ENCODE measurements at regions not wholly inside any gene's neighbourhood (a gene's known extent, or its start where the extent isn't known, plus 50 kb on each side); places are given as distances from the start of the nearest gene placed in this dataset.

GRCh38 chr10:110442746-110443145 is 55.0 kb upstream of the DUSP5 start:
- no peak overlapping the region for H3K27ac ChIP-seq (ENCODE audit: low read depth, low read length)

GRCh38 chr10:110443239-110444003 is 54.3 kb upstream of the DUSP5 start:
- no peaks in the 10 kb centered on the region for H3K9me3 ChIP-seq (ENCODE audit: control insufficient read depth, insufficient read depth, low read depth, low read length)
- no peaks in the 10 kb centered on the region for H3K27me3 ChIP-seq (ENCODE audit: control insufficient read depth, insufficient read depth, low read length)
- H3K4me3 ChIP-seq (ENCODE audit: low read depth, low read length), result no peak overlapping the region
- H3K4me1 ChIP-seq (ENCODE audit: control insufficient read depth, insufficient read depth, low read length), result peaks cover 8% of the 10 kb centered on the region; the same call in 1 of the 2 replicates
- H3K9ac ChIP-seq (ENCODE audit: low read length), result no peak overlapping the region
- no peaks in the 10 kb centered on the region for H3K36me3 ChIP-seq (ENCODE audit: control insufficient read depth, insufficient read depth, low read length)
- H3K27ac ChIP-seq (ENCODE audit: low read depth, low read length), result no peak overlapping the region

More at GRCh38 chr10:110442746-110443145, 55.0 kb upstream of the DUSP5 start:
- no peaks in the 10 kb centered on the region for H3K9me3 ChIP-seq (ENCODE audit: control insufficient read depth, insufficient read depth, low read depth, low read length)
- no peaks in the 10 kb centered on the region for H3K36me3 ChIP-seq (ENCODE audit: control insufficient read depth, insufficient read depth, low read length)
- peaks cover 13% of the 10 kb centered on the region; the same call in 1 of the 2 replicates for H3K4me1 ChIP-seq (ENCODE audit: control insufficient read depth, insufficient read depth, low read length)
- no peak overlapping the region for H3K4me3 ChIP-seq (ENCODE audit: low read depth, low read length)
- H3K9ac ChIP-seq (ENCODE audit: low read length), result no peak overlapping the region
- no peaks in the 10 kb centered on the region for H3K27me3 ChIP-seq (ENCODE audit: control insufficient read depth, insufficient read depth, low read length)

- no peaks in the 10 kb centered on the region for H3K27me3 ChIP-seq (ENCODE audit: control insufficient read depth, insufficient read depth, low read length)
- no peak overlapping the region for H3K27ac ChIP-seq (ENCODE audit: low read depth, low read length)
- peaks cover 8% of the 10 kb centered on the region; the same call in 1 of the 2 replicates for H3K4me1 ChIP-seq (ENCODE audit: control insufficient read depth, insufficient read depth, low read length)
- no peak overlapping the region for H3K4me3 ChIP-seq (ENCODE audit: low read depth, low read length)
- H3K9me3 ChIP-seq (ENCODE audit: control insufficient read depth, insufficient read depth, low read depth, low read length), result no peaks in the 10 kb centered on the region
- no peak overlapping the region for H3K9ac ChIP-seq (ENCODE audit: low read length)
- H3K36me3 ChIP-seq (ENCODE audit: control insufficient read depth, insufficient read depth, low read length), result no peaks in the 10 kb centered on the region
Measured at GRCh38 chr10:110444004-110444337, 53.7 kb upstream of the DUSP5 start.

- Histone ChIP-seq H3K9me3 (ENCODE audit: control insufficient read depth, insufficient read depth, low read depth, low read length) (no peaks in the 10 kb centered on the region), H3K9ac (ENCODE audit: low read length) (no peak overlapping the region), H3K4me1 (ENCODE audit: control insufficient read depth, insufficient read depth, low read length) (peaks cover 8% of the 10 kb centered on the region; the same call in 1 of the 2 replicates), H3K4me3 (ENCODE audit: low read depth, low read length) (no peak overlapping the region), H3K27me3 (ENCODE audit: control insufficient read depth, insufficient read depth, low read length) (no peaks in the 10 kb centered on the region), H3K27ac (ENCODE audit: low read depth, low read length) (no peak overlapping the region), H3K36me3 (ENCODE audit: control insufficient read depth, insufficient read depth, low read length) (no peaks in the 10 kb centered on the region)
Measured at GRCh38 chr10:110445871-110446270, 51.8 kb upstream of the DUSP5 start.

- Histone ChIP-seq H3K4me1 (ENCODE audit: control insufficient read depth, insufficient read depth, low read length) (peaks cover 8% of the 10 kb centered on the region; the same call in 1 of the 2 replicates), H3K9me3 (ENCODE audit: control insufficient read depth, insufficient read depth, low read depth, low read length) (no peaks in the 10 kb centered on the region), H3K27me3 (ENCODE audit: control insufficient read depth, insufficient read depth, low read length) (no peaks in the 10 kb centered on the region), H3K36me3 (ENCODE audit: control insufficient read depth, insufficient read depth, low read length) (no peaks in the 10 kb centered on the region), H3K9ac (ENCODE audit: low read length) (no peak overlapping the region), H3K4me3 (ENCODE audit: low read depth, low read length) (no peak overlapping the region), H3K27ac (ENCODE audit: low read depth, low read length) (no peak overlapping the region)
Measured at GRCh38 chr10:110446277-110446676, 51.4 kb upstream of the DUSP5 start.

GRCh38 chr10:110446954-110447608 is 50.6 kb upstream of the DUSP5 start:
- no peak overlapping the region for H3K27ac ChIP-seq (ENCODE audit: low read depth, low read length)
- no peaks in the 10 kb centered on the region for H3K36me3 ChIP-seq (ENCODE audit: control insufficient read depth, insufficient read depth, low read length)
- peaks cover 3% of the 10 kb centered on the region; the same call in 1 of the 2 replicates for H3K4me1 ChIP-seq (ENCODE audit: control insufficient read depth, insufficient read depth, low read length)
- no peak overlapping the region for H3K4me3 ChIP-seq (ENCODE audit: low read depth, low read length)
- no peak overlapping the region for H3K9ac ChIP-seq (ENCODE audit: low read length)
- H3K9me3 ChIP-seq (ENCODE audit: control insufficient read depth, insufficient read depth, low read depth, low read length), result no peaks in the 10 kb centered on the region
- no peaks in the 10 kb centered on the region for H3K27me3 ChIP-seq (ENCODE audit: control insufficient read depth, insufficient read depth, low read length)

- no peaks in the 10 kb centered on the region for H3K27me3 ChIP-seq (ENCODE audit: control insufficient read depth, insufficient read depth, low read length)
- H3K36me3 ChIP-seq (ENCODE audit: control insufficient read depth, insufficient read depth, low read length), result no peaks in the 10 kb centered on the region
- no peak overlapping the region for H3K27ac ChIP-seq (ENCODE audit: low read depth, low read length)
- no peak overlapping the region for H3K9ac ChIP-seq (ENCODE audit: low read length)
- peaks cover 3% of the 10 kb centered on the region; the same call in 1 of the 2 replicates for H3K4me1 ChIP-seq (ENCODE audit: control insufficient read depth, insufficient read depth, low read length)
- no peak overlapping the region for H3K4me3 ChIP-seq (ENCODE audit: low read depth, low read length)
- no peaks in the 10 kb centered on the region for H3K9me3 ChIP-seq (ENCODE audit: control insufficient read depth, insufficient read depth, low read depth, low read length)
Measured at GRCh38 chr10:110447886-110448285, 49.8 kb upstream of the DUSP5 start.

Measured in HUES6 (cell line).